Fibroblast of upper back skin (primary cell): ENCODE measurements at regions not wholly inside any gene's neighbourhood (a gene's known extent, or its start where the extent isn't known, plus 50 kb on each side); places are given as distances from the start of the nearest gene placed in this dataset.
A peak's percentile ranks its signal among the peaks of the same experiment; 100 is the strongest.

Experiments used
- DNase-seq: peaks from one replicate; pipeline ENCODE4 v3.0.0-alpha.2; 2013

DNA sequence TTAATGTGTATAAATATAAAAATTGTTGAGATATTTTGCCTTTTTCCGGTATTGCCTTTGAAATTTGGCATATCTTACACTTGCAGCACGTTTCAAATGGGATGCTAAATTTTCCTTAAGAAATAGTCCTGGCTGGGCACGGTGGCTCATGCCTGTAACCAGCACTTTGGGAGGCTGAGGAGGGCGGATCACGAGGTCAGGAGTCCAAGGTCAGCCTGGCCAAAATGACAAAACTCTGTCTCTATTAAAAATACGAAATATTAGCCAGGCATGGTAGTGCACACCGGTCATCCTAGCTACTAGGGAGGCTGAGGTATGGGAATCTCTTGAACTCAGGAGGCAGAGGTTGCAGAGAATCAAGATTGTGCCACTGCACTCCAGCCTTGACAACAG, 220.2 kb downstream of the PTEN start:
- no peak for DNase-seq

DNA sequence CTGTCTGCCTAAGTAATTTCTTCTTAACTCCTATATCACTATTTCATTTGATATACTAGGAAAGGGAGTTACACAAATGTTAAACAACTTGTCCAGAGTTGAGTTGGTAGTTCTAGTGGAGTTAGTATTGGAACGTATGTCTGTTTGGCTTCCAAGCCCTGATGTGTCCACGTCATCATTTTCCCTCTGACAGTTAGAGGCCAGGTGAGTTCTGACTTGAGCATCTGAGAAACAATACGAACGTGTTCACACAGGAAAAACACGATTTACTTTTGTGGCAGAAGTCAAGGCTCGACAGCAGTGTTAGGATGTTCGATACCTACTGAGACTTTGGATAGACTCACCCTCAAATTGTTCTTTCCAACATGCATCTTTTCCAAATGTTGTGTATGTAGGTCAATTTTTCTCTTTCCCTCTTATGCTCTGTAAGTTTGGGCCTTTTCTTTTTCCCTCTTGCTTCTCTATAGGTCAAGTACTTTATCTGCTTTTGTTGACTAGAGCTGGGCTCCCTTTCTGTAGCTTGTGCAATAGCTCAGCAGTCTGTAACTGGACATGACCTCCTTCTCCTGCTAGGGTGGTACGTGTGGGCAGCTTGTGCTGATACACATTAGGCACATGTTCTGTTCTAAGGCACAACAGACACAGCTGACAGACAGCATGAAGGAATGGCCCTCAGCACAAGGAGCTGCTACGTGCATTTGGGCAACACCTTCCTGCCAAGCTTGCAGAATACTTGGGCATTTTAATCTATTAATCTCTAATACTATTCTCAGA, 222.9 kb downstream of the PTEN start:
- no peak for DNase-seq

DNA sequence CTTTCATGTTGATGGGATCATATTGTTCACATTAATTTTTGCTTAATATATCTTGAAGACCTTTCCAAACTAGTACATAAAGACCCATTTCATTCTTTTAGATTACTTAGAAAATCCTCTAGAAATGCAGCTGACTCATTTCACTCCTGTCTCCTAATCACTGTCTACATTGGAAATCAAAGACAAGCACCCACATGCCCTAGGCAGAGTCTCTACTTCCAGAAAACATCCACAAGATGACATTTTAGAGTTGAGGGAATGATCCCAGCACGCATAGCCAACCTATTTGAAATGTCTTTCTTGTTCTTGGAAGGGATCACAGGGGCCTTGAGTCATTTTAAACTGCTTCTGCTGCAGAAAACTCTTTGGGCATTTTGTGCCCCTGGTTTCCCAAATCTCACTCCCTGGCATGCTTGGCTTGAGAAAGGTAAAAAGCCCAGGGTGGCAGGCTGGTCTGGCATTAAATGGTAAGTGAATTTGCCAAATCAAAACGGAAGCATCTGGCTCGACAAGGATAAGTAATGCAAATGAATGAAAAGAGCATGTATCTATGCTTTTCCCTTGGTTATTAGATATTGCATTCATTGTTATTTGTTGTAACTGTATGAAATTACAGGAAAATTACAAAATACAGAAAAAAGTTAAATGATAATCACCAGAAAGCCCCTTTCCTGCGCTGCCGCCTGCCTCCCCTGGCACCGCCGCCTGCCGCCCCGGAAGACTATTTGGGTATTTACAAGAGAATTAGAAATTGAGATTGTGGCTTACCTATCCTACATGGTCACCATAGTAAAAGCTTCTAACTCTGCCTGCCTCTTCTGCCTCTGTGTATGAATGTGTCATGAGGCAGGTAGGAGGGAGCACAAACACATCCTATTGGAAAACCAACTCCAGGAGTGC, 225.3 kb downstream of the PTEN start:
- DNase-seq, result no peak

DNA sequence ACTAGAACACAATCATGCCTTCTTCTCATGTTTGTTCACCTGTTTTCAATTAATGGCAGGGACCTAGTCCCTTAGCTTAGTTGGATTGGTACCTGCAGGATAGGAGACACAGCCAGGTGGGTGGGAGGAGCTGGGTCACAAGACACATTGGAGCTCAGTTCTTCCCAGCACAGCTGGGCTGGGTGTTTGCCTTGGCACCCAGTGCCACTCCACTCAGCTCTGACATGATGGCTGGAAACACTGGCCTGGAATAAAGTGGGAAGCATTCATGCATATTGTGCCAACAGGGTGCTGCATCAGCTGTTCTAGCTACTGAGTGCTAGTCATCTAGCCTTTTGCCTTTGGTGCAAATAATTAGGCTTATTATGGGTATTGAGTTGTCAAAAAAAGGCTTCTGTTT, 226.1 kb downstream of the PTEN start:
- DNase-seq, result no peak

DNA sequence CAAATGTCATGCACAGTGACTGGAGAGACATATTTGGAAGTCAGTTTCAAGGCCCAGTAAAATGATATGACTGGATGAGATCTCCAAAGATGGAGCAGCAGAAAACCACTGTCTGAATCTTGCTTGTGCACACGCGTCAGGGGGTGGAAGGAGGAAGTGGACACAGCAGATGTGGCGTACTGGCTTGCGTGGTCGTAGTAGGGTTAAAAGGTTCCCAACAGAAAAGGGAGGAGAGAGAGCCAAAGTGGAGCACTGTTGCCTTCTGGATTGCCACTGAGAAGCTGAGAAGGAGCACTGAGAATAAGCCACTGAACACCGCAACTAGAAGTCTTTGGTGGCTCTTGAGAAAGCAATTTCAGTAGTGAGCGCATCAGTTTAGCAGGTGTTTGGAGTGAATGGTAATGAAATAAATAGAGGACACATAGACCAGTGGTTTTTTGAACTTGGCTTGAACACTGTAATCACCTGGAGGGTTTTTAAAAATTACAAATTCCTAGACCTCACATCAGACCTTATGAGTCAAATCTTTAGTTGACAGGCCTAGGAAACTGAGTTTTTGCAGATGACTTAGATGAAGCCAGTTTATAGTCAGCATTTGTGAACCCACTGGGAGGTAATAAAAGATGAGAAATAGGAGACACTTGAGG, 227.3 kb downstream of the PTEN start:
- DNase-seq, result no peak

DNA sequence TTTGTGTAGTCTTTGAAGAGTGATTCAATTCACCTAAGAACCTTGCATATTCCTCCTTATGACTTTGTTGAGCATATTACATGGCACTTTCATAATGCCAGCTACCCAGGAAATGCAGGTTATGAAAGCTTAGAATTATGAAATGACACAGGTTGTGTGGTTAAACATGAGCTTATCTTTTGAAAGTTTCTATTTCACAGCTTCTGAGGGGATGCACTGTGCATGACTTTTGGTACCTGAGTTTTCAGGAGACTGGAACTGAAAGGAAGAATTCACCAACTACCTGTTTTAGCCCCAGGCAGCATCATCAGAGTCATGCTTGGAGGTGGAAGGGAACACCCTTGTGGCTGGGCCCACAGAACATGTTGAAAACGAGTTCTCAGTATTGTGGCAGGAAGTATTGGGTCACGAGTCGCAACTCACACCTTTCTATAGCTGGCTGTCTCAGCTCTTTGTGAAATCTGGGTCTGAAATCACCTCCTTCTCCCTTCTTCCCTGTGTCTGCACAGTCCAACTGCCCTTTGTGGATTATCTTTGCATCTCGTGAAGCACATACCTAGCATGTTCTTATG, 228.2 kb downstream of the PTEN start:
- DNase-seq, result no peak

DNA sequence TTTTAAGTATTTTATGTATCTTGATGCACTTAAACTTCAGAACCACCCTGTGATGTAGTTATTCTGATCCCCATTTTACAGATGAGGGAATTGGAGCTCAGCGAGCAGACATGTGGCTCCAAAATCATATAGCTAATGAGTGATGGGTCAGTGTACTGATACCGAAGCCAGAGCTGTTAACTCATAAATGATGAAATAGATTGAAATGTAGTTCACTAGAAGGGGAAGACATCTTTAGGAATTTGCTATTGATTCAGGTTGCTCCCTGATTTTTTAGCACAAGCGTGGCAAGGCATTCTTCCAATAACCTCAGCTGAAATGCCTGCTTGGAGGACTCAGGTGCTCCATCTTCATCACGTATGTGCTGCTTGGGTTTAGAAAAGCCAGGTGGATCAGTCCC, 228.8 kb downstream of the PTEN start:
- DNase-seq, result peak; percentile 38

DNA sequence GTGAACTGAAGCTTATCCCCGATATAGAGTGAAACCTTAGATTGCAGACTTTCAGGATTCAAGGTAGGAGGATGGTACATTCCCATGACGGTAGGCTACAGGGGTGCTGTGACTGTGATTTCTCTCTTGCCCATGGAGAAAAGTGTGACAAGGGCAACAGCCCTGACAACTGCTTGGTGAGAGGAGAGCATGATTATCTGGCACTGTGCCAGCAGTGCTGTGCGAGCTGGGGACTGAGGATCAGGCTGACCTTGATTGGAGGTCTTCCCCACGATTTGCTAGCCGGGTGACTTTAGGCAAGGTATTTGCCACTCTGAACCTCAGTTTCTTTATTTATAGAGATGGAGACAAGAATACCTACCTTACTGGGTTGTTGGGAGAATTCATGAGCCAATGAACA, 229.5 kb downstream of the PTEN start:
- no peak for DNase-seq

DNA sequence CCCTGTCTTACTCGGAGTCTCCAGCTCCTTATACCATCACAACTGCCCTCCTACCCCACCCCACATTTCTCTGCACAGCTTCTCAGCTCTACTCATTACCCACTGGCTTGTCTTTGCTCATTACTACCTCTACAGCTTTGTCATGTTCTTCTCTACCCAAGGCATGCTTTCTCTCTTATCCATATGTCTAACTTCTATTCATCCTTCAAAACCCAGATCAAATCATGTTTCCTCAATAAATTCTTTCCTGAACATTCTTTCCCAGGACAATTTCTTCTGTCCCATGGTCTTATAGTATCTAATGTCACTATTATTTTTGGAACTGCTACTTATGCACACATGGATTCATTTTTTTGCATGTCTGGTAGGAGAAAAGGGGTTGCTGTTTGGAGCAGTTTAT, 231.4 kb downstream of the PTEN start:
- DNase-seq, result no peak

DNA sequence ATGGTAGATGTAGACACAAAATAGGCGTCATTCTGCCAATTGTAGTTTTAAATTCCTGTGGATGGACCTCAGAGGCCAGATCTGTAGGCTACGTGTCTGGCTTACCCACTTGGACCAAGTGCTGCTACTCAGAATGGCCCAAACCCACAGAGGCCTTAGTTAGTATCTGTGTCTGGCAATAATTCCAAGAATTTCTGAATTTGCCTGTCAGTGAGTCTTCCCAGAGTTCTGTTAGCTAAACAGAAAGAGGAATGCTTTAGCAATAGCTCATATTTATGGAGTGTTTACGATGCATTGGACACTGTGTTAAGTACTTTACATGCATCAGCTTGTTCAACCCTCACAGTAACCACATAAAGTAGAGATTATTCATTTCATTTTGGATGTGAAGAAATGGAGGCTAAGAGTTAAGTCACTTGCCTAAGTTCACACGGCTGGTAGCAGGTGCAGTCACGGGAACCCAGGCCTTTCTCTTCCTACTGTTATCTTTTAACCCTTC, 231.8 kb downstream of the PTEN start:
- DNase-seq, result peak; percentile 80

DNA sequence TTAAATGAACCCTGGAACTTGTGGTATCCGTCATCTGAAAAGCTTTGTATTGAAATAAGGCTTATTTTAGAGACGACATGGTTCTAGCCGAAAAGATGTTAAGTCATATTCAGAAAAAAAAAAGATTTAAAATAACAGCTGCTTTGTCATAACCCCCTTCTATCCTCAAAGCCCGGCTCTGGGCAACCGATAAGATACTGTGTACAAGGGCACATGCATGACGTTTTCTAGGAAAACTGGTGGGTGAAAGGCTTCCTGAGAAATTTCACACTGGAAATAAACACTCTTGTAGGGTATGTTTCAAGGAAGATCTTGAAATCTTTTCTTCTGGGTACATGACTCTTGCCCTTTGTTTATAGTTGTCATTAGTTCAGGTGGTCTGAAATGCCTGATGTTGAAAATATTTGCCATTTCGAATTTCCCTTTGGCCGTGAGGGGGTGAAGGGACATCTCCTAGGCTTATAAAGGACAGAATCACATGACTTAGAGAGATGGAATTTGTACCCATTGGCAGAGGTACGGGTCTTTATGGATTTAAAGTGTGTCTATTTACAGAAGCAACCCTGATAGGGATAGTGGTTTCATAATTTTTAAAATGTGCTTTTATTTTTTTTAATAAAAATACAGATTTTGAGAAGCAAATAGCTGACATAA, 232.5 kb downstream of the PTEN start:
- no peak for DNase-seq

DNA sequence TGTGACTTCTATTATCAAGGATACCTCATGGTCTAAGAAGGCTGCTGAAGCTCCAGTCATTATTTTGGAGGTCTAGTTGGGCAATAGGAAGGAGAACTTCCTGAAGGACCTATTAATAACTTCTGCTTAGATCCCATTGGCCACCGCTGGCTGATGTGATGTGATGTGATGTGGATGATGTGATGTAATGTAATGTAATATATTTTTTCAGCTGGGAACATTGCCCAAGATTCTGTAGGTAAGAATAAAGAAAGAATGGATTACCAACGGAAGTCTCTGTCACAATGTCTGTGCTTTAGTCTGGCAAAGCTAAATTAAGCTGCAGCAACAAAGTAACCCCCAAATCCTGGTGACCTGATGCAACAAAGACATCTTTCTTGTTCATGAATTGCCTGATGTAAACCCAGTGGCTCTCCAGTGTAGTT, 233.7 kb downstream of the PTEN start:
- no peak for DNase-seq

DNA sequence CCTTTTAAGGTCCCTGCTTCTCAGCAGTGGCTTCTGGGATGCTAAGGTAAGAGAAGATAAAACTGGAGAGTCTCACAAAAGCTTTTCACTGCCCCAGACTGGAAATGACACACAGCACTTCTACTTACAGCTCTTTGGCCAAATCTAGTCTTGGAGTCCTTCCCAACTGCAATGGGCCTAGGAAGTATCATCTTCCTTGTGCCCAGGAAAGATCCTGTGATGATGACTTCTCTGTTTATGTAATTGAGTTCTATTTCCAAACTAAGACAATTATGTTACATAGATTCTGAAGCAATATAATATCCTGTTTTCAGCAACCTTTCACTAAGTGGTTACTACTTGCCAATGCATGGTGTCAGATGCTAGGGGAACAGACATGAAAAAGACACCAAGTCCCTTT, 234.1 kb downstream of the PTEN start:
- no peak for DNase-seq

DNA sequence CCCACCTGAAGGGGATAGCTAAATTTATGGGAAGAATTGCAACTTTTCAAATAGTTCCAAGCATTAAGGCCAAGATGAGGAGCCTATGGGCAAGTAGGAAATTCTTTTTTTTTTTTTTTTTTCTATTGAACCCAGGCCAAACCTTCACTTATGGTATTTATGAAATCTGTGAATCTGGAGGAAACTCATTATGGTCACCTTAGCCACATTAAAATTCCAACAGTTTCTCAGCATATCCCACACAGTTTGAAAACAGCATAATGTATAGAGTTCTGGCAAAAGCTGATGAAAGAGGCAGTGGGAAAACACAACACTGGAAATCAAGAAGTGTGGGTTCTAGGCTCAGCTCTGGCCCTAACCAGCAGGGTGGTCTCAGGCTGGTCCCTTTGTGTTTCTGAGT, 236.9 kb downstream of the PTEN start:
- DNase-seq, result peak; percentile 85

DNA sequence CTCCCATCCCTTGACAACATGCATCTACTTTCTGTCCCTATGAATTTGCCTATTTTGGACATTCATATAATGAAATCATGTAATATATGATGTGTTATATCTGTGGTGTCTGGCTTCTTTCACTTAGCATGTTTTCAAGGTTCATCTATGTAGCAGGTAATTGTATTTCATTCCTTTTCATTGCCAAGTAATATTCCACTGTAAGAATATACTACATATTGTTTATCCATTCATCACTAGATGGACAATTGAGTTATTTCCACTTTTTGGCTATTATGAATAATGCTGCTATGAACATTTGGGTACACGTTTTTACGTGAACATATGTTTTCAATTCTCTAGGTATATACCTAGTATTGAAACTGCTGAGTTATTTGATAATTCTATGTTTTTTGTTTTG, 238.2 kb downstream of the PTEN start:
- DNase-seq, result no peak

DNA sequence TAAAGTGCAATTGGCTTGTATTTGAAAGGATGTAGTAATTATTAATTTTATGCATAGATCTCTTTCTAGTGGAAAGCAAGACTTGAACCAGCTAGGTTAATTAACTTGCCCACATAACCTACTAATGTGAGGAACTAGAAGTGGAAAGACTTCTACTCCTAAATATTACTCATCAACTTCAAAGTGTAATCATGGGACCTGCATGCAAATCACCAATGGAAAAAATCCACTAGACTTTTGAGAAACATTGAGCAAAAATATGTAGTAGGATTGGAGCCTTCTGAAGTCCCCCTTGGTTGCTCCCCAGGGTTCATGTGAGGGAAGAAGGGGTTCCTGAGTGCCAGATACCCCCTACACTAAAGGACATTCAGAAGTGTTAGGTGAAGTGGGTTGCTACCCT, 240.2 kb downstream of the PTEN start:
- DNase-seq, result no peak

DNA sequence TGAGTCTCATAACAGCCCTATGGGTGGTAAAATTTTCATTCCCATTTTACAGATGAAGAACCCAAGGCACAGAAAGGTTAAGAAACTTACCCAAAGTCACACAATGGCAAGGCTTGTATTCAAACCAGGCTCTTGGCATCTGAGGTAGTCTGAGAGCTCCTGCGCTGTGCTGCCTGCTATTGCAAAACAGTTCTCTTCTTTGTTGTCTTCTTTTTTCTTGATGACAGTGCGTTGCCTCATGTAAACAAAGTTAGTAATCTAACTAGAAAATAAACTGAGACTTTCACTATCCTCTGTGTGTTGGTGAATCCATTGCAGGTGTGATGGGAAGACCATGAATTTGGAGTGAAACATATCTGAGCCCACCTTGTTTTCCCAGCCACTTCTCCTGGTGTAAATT, 240.8 kb downstream of the PTEN start:
- DNase-seq, result no peak

DNA sequence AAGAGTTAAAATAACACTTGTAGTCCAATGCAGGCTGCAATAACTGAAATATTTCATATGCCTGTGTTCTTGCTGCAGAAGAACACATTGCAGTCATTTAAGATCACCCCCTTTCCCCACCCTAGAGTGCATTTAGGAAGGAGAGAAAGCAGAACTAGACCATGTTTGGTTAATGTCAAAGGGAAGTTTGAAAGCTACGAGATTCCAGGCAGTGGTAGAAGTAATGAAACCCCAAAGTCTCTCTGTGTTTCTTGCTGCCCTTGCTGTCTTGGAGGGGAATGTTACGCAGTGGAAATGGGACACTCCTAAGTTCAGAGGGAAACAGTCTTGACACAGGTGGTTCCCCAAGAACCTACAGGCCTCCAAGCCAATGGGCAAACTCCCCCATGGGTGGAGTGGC, 242.9 kb downstream of the PTEN start:
- no peak for DNase-seq

DNA sequence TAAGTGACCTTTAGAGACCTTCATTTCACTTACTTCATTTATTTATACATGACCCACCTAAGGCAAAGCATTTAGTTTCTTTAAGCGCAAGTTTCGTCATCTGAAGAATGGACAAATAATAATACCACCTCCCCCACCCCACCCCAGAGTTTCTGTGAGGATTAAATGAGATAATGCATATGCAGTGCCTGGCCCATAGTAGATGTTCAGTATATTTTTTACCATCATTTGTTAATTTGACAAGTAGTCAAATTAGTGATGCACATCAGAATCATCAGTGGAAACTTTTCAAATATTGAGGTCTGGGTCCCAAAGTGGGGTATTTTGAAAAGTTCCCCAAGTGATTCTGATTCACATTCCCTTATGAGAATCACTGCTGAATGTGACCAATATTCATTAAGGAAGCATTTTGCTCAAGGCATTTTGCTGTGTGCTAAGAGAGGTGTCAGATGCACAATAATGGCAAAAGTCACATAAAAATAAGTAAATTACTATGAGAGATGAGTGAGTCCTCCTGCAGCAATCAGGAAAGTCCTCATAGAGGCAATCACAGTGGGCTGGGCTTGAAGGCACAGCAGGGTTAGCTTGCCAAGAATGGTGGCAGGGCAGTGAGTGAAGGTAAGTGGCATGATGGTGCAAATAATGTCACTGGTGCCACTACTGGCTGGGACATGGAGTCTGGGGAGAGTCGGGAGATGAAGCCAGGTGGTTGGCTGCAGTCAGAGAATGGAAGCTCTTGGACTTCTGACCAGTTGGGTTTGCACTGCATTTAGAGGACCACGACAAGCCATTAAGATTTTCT, 244.1 kb downstream of the PTEN start:
- DNase-seq, result no peak

DNA sequence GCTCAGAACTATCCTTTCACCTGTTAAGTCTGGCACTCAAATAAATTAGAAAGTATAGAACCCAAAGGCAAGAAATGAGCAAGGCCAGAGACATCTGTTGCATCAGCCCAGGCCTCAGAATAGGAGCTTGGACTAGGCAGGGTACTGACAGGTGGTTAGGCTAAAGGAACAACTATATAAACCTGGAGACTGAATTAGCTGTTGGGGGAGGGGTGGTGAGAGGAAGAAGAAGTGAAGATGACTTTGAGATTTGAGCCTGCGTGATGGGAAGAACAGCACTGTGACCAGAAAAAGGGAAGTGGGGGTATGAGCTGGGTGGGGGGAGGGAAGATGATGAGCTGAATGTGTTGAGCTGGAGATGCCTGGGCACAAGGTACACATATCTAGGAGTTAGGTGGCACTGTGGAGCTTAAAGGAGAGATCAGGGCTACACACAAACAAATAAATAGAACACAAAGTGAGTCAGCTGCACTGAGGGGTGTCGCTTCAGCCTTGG, 244.7 kb downstream of the PTEN start:
- DNase-seq, result no peak

DNA sequence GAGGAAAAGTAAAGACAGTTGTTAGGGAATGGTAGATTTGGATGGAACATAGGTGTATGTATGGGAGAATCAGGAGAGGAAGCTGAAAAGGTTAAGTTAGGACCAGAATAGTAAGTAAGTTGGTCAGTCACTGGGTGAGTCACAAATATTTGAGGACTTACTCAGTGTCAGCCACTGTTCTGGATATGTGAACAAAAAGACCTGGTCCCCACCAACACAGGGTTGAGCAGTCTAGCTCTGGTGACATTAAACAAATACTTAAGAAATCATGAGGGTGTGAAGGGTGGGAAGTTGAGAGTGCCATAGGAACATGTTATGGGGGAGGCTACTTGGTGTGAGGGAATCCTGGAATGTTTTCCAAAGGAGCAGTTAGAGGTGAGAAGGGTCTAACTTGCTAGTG, 246.9 kb downstream of the PTEN start:
- DNase-seq, result peak; percentile 58

DNA sequence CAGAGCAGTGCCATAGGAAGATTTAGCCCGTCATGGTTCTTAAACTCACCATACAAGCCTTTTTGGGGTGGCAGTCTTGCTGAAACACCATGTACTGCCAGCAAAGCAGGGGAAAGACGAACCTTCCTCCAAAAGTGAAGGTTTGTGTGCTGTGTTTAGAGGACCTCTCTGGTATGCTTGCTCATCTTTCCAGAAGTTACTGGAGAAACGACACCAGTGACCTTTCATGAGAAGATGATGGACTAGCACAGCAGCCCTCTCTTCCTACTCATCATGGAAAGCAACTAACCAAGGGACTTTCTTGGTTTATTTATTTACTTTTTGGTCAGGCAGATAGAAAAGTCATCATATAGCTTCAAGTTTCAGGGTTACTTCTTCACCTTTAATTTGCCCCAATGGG, 247.4 kb downstream of the PTEN start:
- DNase-seq, result no peak
